ENCODE measurements at regions not wholly inside any gene's neighbourhood (a gene's known extent, or its start where the extent isn't known, plus 50 kb on each side); places are given as distances from the start of the nearest gene placed in this dataset.
"Not testable (repeated sequence)": the region's sequence is repeated elsewhere in the genome, so short reads cannot be mapped to it uniquely, and the experiment has no call there.

DNA sequence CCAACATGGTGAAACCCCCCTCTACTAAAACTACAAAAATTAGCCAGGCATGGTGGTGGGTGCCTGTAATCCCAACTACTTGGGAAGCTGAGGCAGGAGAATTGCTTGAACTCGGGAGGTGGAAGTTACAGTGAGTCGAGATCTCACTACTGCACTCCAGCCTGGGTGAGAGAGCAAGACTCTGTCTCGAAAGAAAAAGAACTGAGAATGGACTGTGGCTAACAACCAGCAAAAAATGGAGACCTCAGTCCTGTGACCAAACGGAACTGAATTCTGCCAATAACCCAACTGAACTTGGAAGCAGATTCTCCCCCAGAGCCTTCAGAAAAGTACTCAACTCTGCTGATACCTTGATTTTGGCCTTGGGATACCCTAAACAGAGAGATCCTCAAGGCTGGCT is 604.5 kb downstream of the DOK5 start:
- Histone ChIP-seq H3K27me3 (ENCODE audit: control insufficient read depth, insufficient read depth, low read length, poor library complexity, severe bottlenecking) (no peaks in the 10 kb centered on the region), H3K4me3 (ENCODE audit: low read length) (no peak overlapping the region), H3K27ac (ENCODE audit: low read depth, low read length) (no peak overlapping the region), H3K9ac (ENCODE audit: extremely low read depth, low read length, poor library complexity, severe bottlenecking) (no peak overlapping the region), H3K4me1 (ENCODE audit: control insufficient read depth, insufficient read depth, low read length) (no peaks in the 10 kb centered on the region), H3K9me3 (ENCODE audit: control insufficient read depth, low read length) (no peaks in the 10 kb centered on the region), H3K36me3 (ENCODE audit: control insufficient read depth, insufficient read depth, low read length) (no peaks in the 10 kb centered on the region)
- Mint-ChIP-seq H3K4me3 (no peak overlapping the region), H3K27ac (no peak overlapping the region), H3K9me3 (peaks cover 6% of the 10 kb centered on the region), H3K36me3 (ENCODE audit: low read depth) (peaks cover 1% of the 10 kb centered on the region), H3K27me3 (ENCODE audit: insufficient read depth) (no peaks in the 10 kb centered on the region), H3K4me1 (no peaks in the 10 kb centered on the region)
- TF ChIP-seq, protein P1, sequence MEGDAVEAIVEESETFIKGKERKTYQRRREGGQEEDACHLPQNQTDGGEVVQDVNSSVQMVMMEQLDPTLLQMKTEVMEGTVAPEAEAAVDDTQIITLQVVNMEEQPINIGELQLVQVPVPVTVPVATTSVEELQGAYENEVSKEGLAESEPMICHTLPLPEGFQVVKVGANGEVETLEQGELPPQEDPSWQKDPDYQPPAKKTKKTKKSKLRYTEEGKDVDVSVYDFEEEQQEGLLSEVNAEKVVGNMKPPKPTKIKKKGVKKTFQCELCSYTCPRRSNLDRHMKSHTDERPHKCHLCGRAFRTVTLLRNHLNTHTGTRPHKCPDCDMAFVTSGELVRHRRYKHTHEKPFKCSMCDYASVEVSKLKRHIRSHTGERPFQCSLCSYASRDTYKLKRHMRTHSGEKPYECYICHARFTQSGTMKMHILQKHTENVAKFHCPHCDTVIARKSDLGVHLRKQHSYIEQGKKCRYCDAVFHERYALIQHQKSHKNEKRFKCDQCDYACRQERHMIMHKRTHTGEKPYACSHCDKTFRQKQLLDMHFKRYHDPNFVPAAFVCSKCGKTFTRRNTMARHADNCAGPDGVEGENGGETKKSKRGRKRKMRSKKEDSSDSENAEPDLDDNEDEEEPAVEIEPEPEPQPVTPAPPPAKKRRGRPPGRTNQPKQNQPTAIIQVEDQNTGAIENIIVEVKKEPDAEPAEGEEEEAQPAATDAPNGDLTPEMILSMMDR (conservative IDR thresholded peaks at IDR 0.05), result no peak
- WGBS, 2 experiments (ENCODE audit: insufficient coverage in 1 of 2, insufficient read length in 1 of 2), result 68 to 84% methylated on average over 3 to 4 of the region's 4 CpGs
- no peak for DNase-seq

DNA sequence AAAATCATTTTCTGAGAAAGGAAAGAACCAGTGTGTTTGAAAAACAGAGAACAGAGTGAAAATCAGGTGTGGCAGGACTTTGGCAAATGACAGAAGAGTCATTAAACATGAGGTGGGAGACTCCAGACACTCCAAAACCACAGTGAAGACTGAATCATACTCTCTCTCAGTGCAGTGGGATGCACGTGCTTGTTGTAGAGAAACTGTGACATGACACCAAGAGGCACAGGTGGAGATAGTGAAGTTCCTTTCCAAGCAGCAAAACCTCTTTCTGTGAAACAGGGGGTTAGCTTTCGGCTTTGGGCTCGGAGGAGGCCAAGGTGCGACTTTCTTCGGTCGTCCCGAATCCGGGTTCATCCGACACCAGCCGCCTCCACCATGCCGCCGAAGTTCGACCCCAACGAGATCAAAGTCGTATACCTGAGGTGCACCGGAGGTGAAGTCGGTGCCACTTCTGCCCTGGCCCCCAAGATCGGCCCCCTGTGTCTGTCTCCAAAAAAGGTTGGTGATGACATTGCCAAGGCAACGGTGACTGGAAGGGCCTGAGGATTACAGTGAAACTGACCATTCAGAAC is 599.0 kb downstream of the DOK5 start:
- not testable (repeated sequence) for H3K4me3 ChIP-seq (ENCODE audit: low read length); H3K36me3 Mint-ChIP-seq (ENCODE audit: low read depth); H3K9ac ChIP-seq (ENCODE audit: extremely low read depth, low read length, poor library complexity, severe bottlenecking); H3K27me3 Mint-ChIP-seq (ENCODE audit: insufficient read depth); H3K36me3 ChIP-seq (ENCODE audit: control insufficient read depth, insufficient read depth, low read length); H3K4me1 Mint-ChIP-seq; H3K9me3 Mint-ChIP-seq; H3K4me3 Mint-ChIP-seq; H3K4me1 ChIP-seq (ENCODE audit: control insufficient read depth, insufficient read depth, low read length); H3K27ac ChIP-seq (ENCODE audit: low read depth, low read length); H3K9me3 ChIP-seq (ENCODE audit: control insufficient read depth, low read length); H3K27ac Mint-ChIP-seq; H3K27me3 ChIP-seq (ENCODE audit: control insufficient read depth, insufficient read depth, low read length, poor library complexity, severe bottlenecking); DNase-seq
- WGBS, 2 experiments (ENCODE audit: insufficient coverage in 1 of 2, insufficient read length in 1 of 2), result 95% methylated on average over 19 of the region's 19 CpGs; no CpG with 5 or more reads in 1 of the 2 experiments

DNA sequence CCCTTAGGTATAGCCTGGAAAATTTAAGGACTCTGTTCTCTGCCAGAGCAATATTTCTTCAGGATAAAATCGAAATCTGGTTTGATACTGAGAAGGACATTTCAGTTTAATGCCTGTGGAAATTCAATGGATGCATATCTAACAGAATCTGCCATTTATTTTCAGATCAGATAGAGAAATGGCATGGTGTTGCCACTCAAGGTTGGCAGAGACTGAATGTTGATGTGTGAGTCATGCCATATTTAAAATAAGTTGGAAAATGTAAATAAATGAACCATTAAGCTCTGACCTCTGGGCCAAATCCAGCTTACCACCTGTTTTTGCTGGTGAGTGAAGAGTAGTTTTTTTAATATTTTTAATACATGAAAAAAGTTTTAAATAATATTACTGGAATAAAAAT is 594.6 kb downstream of the DOK5 start:
- Histone ChIP-seq H3K27ac (ENCODE audit: low read depth, low read length) (no peak overlapping the region), H3K36me3 (ENCODE audit: control insufficient read depth, insufficient read depth, low read length) (no peaks in the 10 kb centered on the region), H3K4me1 (ENCODE audit: control insufficient read depth, insufficient read depth, low read length) (no peaks in the 10 kb centered on the region), H3K9ac (ENCODE audit: extremely low read depth, low read length, poor library complexity, severe bottlenecking) (no peak overlapping the region), H3K9me3 (ENCODE audit: control insufficient read depth, low read length) (peaks cover 22% of the 10 kb centered on the region), H3K4me3 (ENCODE audit: low read length) (no peak overlapping the region), H3K27me3 (ENCODE audit: control insufficient read depth, insufficient read depth, low read length, poor library complexity, severe bottlenecking) (no peaks in the 10 kb centered on the region)
- H3K27me3 Mint-ChIP-seq (ENCODE audit: insufficient read depth), result no peaks in the 10 kb centered on the region
- no peak for DNase-seq
- no peak overlapping the region for H3K4me3 Mint-ChIP-seq
- H3K4me1 Mint-ChIP-seq, result no peaks in the 10 kb centered on the region
- peaks cover 11% of the 10 kb centered on the region for H3K9me3 Mint-ChIP-seq
- 44 to 55% methylated on average over 1 of the region's 1 CpG for WGBS, 2 experiments (ENCODE audit: insufficient coverage in 1 of 2, insufficient read length in 1 of 2)
- no peak overlapping the region for H3K27ac Mint-ChIP-seq
- TF ChIP-seq, protein P1 (conservative IDR thresholded peaks at IDR 0.05), result no peak
- H3K36me3 Mint-ChIP-seq (ENCODE audit: low read depth), result no peaks in the 10 kb centered on the region

Data from endodermal cell (in vitro differentiated cells).